HepG2 (cell line): ENCODE measurements at regions not wholly inside any gene's neighbourhood (a gene's known extent, or its start where the extent isn't known, plus 50 kb on each side); places are given as distances from the start of the nearest gene placed in this dataset.

Experiments
- ATF7 ChIP-seq, 2 experiments: fragments of 450-650 bp in 1 of 2; sonication (generic) in 1 of 2; formaldehyde crosslinking in 1 of 2; IDR thresholded peaks; 2 replicates each; pipeline versions ENCODE4 v1.4.0 to v1.6.1; 2016 to 2020; ENCODE audit warnings: antibody characterized with exemption in 1 of 2, mild to moderate bottlenecking in 1 of 2, missing genetic modification reagents in 1 of 2
- BHLHE40 ChIP-seq: IDR thresholded peaks from 2 replicates; pipeline ENCODE4 v1.6.1; 2011; ENCODE audit warnings: low read length, improper control_type of control experiment
- CEBPB ChIP-seq: IDR thresholded peaks from 2 replicates; pipeline ENCODE4 v1.6.1; 2011; ENCODE audit warnings: low read depth, low read length, improper control_type of control experiment, borderline replicate concordance
- EZH2 ChIP-seq: conservative IDR thresholded peaks from 2 replicates; pipeline ENCODE4 v1.6.1; 2012; ENCODE audit warnings: mild to moderate bottlenecking, low read depth, low read length, moderate library complexity
- FOXK2 ChIP-seq: fragments of 450-650 bp; IDR thresholded peaks from 2 replicates; pipeline ENCODE4 v1.6.1; 2016
- MAFG ChIP-seq: sonication (generic); formaldehyde crosslinking; IDR thresholded peaks from 2 replicates; pipeline ENCODE4 v1.5.1; 2020; ENCODE audit warnings: mild to moderate bottlenecking, missing genetic modification reagents
- ZBTB21 ChIP-seq: sonication (generic); formaldehyde crosslinking; IDR thresholded peaks from 2 replicates; pipeline ENCODE4 v1.4.0; 2020; ENCODE audit warnings: missing genetic modification reagents
- ZFYVE20 ChIP-seq: sonication (generic); formaldehyde crosslinking; IDR thresholded peaks from 2 replicates; pipeline ENCODE4 v1.8.0; 2023; ENCODE audit warnings: low read depth, mild to moderate bottlenecking, moderate library complexity, missing genetic modification reagents, borderline replicate concordance
- ZMYM2 ChIP-seq: sonication (generic); formaldehyde crosslinking; IDR thresholded peaks from 2 replicates; pipeline ENCODE4 v1.8.0; 2022; ENCODE audit warnings: mild to moderate bottlenecking, missing genetic modification reagents
- TF ChIP-seq, protein P1 (sequence below): sonication (generic); formaldehyde crosslinking; IDR thresholded peaks from 2 replicates; pipeline ENCODE4 v1.4.0; 2020; ENCODE audit warnings: mild to moderate bottlenecking, missing genetic modification reagents
- TF ChIP-seq, protein P2 (sequence below): sonication (generic); formaldehyde crosslinking; IDR thresholded peaks from 2 replicates; pipeline ENCODE4 v1.5.0; 2020; ENCODE audit warnings: mild to moderate bottlenecking, missing genetic modification reagents, moderate library complexity
- TF ChIP-seq, protein P3 (sequence below): sonication (generic); formaldehyde crosslinking; IDR thresholded peaks from 2 replicates; pipeline ENCODE4 v1.5.1; 2020; ENCODE audit warnings: mild to moderate bottlenecking, missing genetic modification reagents, moderate library complexity
- TF ChIP-seq, protein P4 (sequence below): sonication (generic); formaldehyde crosslinking; IDR thresholded peaks from 2 replicates; pipeline ENCODE4 v1.5.1; 2020; ENCODE audit warnings: mild to moderate bottlenecking, missing genetic modification reagents, borderline replicate concordance

DNA sequence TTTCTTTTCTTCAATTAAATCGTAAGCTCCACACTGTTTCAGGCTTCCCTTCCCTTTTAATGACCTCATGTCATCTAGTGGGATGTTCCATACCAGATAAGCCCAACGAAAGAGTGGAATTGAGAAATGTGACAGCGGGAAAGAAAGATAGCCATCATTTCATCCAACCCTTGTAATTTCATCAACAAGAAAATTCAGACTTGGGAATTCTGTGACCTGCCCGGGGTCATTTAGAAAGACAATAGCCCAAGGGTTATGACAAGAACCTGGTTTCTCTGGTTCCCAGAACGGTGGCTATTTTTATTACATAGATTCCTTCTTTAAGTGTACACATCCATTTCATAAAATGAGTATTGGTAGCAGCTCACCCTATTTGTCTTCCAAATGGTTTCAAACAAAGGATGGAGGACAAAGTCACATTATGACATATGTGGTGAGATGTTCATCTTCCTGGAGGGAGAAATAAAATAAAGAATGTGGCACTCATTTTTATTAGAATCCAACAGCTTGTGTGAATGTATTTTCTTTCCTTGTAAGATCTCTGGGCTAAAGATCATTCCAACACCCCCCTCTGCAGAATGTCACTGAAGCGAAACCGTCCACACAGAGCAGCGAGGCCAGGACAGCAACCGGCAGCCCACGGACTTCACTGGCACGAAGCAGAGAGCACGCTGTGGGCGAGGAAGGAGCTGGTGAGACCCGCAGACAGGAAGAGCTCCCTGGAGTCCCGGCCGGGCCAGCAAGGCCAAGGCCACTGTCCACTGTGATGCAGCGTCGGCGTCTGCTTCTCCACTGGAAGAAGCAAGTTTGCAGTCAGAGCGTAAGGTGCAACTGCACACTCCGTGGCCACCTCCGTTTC is 199.9 kb downstream of the KLF6 start:
- TF ChIP-seq, protein P1, sequence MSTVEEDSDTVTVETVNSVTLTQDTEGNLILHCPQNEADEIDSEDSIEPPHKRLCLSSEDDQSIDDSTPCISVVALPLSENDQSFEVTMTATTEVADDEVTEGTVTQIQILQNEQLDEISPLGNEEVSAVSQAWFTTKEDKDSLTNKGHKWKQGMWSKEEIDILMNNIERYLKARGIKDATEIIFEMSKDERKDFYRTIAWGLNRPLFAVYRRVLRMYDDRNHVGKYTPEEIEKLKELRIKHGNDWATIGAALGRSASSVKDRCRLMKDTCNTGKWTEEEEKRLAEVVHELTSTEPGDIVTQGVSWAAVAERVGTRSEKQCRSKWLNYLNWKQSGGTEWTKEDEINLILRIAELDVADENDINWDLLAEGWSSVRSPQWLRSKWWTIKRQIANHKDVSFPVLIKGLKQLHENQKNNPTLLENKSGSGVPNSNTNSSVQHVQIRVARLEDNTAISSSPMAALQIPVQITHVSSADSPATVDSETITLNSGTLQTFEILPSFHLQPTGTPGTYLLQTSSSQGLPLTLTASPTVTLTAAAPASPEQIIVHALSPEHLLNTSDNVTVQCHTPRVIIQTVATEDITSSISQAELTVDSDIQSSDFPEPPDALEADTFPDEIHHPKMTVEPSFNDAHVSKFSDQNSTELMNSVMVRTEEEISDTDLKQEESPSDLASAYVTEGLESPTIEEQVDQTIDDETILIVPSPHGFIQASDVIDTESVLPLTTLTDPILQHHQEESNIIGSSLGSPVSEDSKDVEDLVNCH (CRISPR knock-in tag) = no peak
- no peak for TF ChIP-seq ZBTB21 (CRISPR knock-in tag)
- TF ChIP-seq FOXK2 = no peak
- TF ChIP-seq ZFYVE20 (CRISPR knock-in tag) = no peak
- TF ChIP-seq, protein P2, sequence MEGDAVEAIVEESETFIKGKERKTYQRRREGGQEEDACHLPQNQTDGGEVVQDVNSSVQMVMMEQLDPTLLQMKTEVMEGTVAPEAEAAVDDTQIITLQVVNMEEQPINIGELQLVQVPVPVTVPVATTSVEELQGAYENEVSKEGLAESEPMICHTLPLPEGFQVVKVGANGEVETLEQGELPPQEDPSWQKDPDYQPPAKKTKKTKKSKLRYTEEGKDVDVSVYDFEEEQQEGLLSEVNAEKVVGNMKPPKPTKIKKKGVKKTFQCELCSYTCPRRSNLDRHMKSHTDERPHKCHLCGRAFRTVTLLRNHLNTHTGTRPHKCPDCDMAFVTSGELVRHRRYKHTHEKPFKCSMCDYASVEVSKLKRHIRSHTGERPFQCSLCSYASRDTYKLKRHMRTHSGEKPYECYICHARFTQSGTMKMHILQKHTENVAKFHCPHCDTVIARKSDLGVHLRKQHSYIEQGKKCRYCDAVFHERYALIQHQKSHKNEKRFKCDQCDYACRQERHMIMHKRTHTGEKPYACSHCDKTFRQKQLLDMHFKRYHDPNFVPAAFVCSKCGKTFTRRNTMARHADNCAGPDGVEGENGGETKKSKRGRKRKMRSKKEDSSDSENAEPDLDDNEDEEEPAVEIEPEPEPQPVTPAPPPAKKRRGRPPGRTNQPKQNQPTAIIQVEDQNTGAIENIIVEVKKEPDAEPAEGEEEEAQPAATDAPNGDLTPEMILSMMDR = no peak
- TF ChIP-seq, protein P3, sequence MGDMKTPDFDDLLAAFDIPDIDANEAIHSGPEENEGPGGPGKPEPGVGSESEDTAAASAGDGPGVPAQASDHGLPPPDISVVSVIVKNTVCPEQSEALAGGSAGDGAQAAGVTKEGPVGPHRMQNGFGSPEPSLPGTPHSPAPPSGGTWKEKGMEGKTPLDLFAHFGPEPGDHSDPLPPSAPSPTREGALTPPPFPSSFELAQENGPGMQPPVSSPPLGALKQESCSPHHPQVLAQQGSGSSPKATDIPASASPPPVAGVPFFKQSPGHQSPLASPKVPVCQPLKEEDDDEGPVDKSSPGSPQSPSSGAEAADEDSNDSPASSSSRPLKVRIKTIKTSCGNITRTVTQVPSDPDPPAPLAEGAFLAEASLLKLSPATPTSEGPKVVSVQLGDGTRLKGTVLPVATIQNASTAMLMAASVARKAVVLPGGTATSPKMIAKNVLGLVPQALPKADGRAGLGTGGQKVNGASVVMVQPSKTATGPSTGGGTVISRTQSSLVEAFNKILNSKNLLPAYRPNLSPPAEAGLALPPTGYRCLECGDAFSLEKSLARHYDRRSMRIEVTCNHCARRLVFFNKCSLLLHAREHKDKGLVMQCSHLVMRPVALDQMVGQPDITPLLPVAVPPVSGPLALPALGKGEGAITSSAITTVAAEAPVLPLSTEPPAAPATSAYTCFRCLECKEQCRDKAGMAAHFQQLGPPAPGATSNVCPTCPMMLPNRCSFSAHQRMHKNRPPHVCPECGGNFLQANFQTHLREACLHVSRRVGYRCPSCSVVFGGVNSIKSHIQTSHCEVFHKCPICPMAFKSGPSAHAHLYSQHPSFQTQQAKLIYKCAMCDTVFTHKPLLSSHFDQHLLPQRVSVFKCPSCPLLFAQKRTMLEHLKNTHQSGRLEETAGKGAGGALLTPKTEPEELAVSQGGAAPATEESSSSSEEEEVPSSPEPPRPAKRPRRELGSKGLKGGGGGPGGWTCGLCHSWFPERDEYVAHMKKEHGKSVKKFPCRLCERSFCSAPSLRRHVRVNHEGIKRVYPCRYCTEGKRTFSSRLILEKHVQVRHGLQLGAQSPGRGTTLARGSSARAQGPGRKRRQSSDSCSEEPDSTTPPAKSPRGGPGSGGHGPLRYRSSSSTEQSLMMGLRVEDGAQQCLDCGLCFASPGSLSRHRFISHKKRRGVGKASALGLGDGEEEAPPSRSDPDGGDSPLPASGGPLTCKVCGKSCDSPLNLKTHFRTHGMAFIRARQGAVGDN (CRISPR knock-in tag) = no peak
- TF ChIP-seq BHLHE40 = no peak
- no peak for TF ChIP-seq ZMYM2 (CRISPR knock-in tag)
- no peak for TF ChIP-seq EZH2
- no peak for TF ChIP-seq ATF7 (IDR thresholded peaks at IDR 0.05)
- TF ChIP-seq ATF7 (CRISPR knock-in tag; IDR thresholded peaks at IDR 0.05) = no peak
- TF ChIP-seq MAFG (CRISPR knock-in tag) = no peak
- TF ChIP-seq, protein P4, sequence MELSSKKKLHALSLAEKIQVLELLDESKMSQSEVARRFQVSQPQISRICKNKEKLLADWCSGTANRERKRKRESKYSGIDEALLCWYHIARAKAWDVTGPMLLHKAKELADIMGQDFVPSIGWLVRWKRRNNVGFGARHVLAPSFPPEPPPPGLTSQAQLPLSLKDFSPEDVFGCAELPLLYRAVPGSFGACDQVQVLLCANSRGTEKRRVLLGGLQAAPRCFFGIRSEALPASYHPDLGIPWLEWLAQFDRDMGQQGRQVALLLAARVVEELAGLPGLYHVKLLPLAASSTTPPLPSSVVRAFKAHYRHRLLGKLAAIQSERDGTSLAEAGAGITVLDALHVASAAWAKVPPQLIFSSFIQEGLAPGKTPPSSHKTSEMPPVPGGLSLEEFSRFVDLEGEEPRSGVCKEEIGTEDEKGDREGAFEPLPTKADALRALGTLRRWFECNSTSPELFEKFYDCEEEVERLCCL (CRISPR knock-in tag) = no peak
- no peak for TF ChIP-seq CEBPB
